ENCODE measurements at regions not wholly inside any gene's neighbourhood (a gene's known extent, or its start where the extent isn't known, plus 50 kb on each side); places are given as distances from the start of the nearest gene placed in this dataset.

DNA sequence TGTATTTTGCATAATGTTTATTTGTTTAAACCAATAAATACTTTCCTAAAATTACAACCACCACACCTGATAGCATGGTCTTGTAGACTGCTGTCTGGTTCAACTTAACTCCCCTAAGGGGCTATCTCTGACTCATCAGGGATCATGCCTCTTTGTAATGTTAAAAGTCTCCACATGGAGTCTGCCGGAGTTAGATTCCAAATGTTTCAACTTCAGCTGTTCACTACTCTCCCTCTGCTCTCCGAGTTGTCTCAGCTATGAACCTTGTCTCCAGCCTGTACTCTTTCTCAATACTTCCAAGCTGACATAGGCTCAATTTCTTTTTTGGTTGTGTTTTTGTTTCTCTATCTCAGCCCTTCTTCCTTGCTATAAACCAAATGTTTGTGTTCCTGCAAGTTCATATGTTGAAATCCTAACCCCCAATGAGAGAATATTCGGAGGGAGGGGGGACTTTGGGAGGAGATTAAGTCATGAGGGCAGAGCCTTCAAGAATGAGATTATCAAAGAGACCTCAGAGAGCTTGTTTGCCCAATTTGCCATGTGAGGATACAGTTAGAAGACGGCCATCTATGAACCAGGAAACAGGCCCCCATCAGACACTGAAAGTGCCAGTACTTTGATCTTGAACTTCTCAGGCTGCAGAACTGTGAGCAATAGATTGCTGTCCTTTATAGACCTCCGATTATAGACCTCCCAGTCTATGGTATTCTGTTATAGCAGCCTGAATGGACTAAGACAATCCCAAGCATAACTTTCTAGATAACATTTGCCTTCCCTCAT lies 858.2 kb downstream of the VRK1 start:
- DNase-seq (ENCODE audit: low read depth): no peak

DNA sequence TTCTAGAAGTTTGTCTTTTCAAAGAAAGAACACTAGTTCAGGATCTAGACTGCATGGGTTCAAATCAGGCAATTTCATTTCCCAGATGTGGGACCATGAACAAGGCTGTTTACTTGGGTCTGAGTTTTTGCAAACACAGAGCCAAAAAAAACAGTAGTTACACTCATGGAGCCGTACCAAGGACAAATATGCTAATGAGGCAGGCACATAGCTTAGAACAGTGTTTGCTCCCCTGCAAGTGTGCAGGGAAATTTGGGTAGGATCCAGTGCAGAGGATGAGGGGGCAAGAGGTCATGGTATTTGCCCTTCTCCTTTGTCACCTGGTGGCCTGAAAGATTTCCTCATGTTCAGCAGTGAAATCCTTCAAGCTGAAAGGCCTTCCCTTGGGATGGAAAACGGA lies 860.4 kb downstream of the VRK1 start:
- DNase-seq (ENCODE audit: low read depth): no peak

DNA sequence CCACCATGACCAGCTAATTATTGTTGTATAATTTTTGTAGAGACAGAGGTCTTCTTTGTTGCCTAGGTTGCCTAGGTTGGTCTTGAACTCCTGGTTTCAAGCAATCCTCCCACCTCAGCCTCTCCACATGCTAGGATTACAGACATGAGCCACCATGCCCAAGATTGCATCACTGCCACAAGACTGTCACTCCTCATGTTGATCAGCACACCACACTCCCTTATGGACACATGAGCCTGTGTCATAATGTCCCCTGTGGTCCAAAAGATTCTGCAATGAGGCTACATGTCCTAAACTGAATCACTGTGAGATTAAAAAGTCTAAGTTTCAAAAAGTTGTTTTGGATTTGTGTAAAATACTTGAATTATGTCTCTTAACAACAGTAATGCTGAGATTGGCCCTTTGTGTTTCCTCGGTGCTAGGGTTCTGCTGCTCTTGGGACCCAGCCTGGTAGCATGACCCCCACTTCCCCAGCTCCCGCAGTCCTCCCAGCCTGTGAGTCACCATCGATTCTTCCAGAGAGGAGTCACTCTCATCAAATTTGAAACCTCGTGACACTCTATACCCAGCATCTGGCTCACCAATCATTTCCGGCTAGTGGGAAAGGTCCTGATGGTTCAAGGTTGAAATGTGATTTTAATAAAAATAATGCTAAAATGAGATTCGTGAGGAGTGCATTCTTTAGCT lies 890.9 kb downstream of the VRK1 start:
- no peak for DNase-seq (ENCODE audit: low read depth)

DNA sequence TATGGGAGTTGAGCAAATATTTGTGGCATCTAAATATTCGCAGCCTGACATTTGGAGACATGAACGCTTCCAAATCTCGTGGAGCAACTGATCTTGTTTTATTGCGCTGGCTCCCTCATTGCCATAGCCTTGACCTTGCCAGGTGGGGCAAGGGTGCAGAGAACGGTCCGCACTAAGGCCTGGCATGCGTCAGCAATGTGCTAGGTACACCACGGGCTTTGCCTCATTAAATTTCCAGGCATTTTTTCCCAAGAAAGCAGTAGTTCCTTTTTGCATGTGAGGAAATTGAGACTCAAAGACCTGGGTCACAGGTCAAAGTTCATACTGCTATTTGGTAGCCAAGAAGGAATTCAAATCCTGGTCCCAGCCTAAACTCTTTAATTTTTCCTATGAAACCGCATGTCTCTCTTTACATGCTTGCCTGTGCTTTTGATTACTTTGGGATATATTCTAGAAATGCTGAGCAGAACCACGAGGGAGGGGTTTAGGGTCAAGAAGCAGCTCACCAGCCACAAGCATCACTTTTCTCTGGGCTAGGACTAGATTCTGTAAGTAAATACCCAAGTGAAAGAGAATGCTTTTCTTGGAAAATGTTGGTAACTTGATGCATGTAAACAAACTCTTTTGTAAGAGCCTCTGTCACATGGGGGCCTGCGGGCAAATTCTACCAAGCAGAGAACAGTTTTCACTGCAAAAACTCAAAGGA lies 891.6 kb downstream of the VRK1 start:
- no peak for DNase-seq (ENCODE audit: low read depth)

DNA sequence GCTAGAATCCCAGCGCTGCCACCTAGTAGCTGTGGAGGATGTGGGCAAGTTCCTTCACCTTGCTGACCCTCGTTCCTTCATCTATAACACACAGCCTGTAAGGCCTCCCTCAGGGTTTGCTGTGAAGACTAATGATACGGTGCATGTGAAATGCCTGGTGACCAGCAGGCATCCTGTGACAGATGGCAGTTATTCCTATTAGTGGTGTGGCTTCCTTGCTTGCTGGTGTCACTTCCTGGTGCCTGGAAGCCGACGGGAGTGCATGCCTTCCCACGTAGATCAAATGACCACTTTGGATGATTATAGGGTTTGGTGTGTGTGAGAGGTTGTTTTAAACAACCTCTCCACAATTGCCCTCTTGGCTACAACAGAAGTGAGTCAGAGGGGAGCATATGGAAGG lies 894.9 kb downstream of the VRK1 start:
- no peak for DNase-seq (ENCODE audit: low read depth)

DNA sequence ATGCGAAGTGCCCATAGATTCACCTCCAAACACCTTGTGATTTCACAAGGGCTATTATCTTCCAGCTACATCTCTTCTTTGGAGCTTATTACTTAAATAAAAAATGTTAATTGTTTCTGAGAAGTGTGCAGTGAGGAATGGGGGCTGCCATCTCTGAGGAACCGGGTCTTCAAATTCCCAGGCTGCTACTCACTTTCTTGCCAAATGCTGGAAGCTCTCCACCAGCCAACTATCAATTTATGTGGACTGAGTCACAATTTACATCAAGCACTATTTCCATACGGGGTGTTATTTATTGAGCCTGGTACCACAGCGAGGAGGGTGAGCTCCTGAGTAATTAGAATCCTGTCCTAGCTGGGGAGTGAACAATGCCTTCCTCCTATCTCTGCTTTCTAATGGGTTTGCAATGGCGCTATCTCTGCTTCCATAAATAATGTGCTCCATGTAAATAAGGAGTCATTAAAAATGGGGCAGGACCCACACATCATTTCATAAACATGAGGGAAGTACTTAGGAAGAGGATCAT lies 898.3 kb downstream of the VRK1 start:
- DNase-seq (ENCODE audit: low read depth): no peak

DNA sequence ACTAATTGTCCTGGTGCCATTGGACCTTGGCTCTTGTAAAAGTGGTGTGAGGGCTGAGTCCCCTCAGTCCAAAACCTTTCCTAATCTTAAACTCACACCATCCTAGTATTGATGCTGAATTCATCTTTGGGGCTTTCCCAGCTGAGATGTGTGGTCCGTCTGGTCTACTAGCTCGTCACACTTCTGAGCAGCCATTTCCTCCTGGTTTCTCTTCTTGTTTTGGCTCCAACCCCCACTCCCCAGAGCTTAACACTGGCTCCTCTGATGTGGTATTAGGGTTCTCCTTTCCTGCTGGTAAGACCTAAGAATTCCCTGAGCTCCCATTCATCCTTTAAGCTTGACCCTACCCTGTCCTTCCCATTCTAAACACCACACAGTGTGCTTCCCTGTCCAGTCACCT lies 900.6 kb downstream of the VRK1 start:
- no peak for DNase-seq (ENCODE audit: low read depth)

DNA sequence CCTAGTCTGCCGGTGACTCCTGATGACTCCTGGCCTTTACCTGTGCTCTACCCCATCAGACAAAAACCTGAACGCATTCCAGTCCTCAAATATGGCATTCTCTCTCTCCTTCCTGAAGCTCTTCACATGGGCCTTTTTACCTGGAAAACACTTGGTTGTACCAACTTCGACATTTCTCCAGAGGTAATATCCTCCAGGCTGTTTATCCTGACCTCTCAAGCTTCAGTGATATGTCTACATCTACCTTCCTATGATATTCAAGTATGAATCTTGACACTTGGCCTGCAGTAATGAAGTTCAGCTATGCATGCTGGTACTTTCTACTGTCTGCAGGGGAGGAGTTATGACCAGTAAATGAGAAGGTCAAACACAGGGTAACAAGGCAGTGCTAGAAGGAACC lies 901.8 kb downstream of the VRK1 start:
- no peak for DNase-seq (ENCODE audit: low read depth)

DNA sequence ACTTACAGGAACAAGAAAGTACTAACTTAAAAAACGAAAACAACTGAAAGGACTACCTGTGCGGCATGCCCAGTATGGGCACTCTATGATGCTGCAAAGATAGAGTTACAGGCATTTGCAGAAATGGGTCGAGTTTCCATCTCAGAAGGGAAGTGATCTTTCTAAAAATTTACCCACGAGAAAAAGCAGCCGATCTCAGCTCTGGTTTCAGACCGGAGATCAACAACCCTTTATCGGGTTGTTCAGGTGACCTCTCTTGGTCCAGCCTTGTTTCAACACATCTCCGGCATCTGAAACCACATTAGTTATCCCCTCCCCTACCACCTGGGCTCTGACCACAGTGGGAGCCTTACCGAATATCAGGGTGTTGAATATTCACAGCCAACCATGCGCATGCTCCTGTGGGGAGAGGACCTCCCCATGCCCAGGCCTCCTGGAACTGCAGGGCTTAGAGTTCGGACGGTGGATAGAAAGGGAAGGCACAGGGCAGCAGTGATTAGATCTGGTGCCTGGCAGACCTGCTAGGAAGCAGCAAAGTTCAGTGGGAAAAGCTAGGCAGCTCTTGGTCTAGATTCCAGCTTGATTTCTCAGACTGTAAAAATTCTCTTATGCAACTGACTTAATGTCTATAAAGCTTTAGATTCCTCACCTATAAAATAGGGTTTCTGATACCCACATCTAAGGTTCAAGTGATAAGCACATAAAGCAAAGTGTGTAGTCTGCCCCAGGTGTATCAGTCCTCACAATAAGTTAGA lies 906.0 kb downstream of the VRK1 start:
- no peak for DNase-seq (ENCODE audit: low read depth)

DNA sequence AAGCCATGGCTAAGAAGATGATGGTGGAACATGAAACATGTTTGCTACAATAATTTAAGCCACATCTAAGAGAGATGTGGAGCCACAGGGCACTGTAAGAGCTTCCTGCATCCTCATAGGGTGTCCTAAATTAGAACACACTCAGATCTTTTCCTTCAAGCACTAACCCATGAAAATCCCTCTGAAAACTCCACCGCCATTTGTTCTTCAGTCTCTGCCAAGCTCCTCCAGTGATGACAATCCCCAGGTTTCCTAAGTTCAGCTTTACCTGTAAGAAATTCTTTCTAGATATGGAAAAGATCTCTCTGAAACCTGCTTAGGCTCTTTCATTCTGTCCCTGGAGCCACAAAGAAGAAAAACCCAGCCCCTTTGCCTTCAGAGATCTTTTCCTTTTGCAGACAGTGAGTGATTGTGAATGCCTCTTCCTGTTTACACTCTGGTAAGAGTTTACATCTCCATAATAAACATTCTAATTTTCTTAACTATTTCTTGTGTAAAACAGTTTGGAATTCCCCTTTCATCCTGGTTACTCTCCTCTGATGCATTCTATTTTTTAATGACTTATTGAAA lies 907.2 kb downstream of the VRK1 start:
- no peak for DNase-seq (ENCODE audit: low read depth)

DNA sequence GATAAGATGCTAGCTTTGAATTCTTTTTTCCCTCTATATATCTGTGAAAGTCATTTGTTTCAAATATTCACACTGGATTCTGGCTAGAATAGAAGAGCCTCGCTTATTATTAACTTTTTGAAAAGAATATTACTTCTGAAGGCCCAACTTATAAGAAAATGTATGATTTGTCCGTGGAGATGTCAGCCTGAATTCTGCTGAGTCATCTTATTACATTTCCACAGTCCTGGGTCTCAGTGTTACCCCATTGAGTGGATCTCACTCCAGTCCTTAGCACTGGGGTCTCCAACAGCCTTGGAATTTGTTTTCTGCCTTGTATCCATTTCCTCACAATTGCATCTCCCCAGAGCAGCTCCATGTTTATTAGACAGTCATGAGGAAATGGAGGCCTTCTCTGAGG lies 907.9 kb downstream of the VRK1 start:
- DNase-seq (ENCODE audit: low read depth): no peak

DNA sequence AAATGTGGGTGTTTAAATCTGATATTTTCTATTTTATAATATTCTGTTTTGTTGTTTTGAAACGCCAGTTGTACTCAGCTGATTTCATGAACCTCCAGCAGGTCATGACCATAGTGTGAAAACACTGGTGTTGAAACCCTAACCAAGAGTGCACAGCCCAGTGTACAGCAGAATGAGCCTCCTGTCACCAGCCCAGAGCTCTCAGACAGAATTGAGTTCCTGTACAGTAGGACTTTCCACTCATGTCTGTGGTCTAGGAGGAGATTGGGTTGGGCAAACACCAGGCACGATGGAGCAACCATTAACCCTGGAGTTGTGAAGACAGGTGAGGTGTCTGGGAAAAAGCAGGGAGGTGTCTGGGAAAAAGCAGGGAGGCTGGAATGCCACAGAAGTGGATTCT lies 908.8 kb downstream of the VRK1 start:
- no peak for DNase-seq (ENCODE audit: low read depth)

DNA sequence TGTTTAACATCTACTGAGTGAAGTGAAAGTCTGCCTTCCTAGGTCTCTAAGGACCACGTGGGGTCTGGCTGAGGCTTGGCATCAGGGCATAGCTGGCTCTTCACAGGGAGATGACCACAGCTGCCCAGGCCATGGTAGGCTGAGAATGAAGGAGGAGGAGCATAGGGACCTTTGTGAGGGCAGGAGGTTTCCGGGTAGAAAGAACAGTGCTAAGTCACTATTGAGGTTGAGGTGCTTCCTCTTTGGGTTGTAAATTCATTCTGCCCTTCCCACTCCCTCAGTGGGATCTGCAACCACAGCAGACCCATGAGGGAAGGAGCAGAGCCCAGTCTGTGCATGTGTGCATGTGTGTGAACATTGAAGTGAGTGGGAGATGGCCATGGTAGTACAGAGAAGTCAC lies 909.6 kb downstream of the VRK1 start:
- DNase-seq (ENCODE audit: low read depth): no peak

DNA sequence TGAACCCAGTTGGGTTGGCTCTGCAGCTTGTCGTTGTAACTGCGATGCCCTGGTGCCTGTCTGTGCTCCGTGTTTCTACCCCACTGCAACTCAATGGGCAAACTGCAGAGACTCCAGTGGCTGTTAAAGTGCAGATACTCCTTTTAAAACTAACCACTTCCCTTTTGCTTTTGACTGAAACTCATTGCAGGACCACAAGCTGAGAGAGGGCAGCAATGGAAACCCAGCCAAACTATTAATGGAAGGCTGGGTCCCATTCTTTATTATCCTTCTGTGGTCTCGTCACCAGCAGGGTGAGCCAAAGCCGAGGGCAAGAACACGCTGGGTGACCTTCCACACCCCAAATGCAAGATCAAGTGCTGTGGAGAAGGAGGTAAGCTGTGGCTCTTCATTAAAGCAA lies 910.4 kb downstream of the VRK1 start:
- no peak for DNase-seq (ENCODE audit: low read depth)

DNA sequence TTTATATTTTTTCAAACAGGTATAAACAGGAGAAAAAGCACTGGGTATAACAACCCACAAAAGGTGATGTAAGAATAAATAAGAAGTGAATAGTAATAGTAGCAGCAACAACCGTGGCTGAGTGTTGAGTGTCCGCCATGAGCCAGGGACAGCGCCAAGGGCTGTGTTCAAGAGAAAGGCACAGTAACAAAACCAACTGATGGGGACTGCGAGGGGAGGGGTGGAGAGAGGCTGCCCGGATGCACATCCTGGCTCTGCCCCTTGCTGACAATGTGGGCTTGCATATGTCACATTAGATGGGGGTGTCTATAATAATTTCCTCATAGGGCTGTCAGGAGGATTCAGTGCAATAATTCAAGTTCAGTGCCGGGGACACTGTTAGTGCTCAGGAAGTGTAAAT lies 912.4 kb downstream of the VRK1 start:
- no peak for DNase-seq (ENCODE audit: low read depth)

DNA sequence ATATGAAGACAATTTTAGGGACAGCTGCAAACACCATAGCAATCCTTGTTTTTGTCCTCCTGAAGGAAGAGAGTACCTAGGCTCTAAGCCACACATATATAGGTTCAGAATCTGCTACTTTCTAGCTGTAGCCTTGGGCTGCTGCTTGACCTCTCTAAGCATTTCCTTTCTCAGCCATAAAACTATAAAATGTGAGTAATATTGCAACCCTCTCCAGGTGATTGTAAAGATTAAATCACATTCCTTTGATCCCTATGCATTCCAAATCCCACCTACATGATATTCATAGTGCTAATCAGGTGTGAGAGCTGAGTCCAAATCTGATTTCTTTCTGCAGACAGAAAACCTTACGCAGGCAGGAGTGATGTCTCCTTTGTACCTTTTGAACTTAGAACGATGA lies 913.5 kb downstream of the VRK1 start:
- no peak for DNase-seq (ENCODE audit: low read depth)

DNA sequence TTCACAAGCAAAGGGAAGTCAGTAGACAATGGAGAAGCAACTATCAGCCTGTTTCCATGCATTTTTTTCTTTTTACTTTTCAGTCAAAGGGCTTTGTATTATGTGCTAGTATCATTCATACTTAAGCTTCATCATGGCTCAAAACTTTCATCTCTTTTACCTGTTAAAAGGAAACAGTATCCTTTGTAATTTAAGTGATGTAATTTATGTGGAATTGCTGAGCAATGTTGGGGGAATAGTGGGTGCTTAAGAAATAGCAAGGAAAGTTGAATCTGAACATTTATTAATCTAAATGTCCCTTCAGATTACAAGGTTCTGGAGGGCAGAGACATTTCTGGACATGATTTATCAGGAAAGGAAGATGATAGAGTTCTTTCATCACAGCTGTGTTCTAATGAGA lies 915.3 kb downstream of the VRK1 start:
- DNase-seq (ENCODE audit: low read depth): no peak

DNA sequence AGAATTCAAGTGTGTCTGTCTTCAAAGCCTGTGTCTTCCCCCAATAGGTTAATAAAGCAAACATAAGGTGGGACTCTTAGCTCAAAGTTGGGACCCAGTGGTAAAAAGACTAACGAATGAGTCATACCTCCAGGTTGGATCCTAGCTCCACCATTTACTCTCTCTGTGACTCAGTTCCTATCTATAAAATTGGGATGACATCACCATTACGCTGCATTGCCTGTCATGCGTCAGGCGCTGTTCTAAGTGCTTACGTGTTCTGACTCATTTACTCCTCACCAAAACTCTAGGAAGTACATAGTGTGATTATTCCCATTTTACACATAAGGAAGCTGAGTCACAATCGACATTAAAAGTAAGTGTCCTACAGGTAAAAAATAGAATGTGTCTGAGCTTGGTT lies 915.8 kb downstream of the VRK1 start:
- no peak for DNase-seq (ENCODE audit: low read depth)

DNA sequence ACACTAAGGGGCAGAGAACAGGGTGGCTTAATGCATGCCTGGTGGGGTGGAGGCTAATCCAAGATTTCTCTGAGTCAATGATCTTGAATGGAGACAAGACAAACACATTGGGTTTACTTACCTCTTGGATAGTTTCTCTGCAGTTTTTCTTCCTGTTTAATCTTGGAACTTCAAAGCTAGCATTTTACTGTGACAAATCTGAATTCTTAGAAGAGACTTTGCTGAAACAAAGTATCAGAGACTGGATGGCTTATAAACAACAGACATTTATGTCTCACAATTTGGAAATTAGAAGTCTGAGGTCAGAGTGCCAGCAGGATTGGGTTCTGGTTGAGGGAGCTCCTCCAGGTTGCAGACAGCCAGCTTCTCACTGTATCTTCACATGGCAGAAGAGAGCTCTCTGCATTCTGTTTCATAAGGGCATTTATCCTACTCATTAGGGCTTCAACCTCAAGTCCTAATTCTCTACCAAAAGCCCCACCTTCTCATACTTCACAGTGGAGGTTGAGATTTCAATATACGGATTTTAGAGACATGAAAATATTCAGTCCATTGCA lies 921.8 kb downstream of the VRK1 start:
- DNase-seq (ENCODE audit: low read depth): no peak

DNA sequence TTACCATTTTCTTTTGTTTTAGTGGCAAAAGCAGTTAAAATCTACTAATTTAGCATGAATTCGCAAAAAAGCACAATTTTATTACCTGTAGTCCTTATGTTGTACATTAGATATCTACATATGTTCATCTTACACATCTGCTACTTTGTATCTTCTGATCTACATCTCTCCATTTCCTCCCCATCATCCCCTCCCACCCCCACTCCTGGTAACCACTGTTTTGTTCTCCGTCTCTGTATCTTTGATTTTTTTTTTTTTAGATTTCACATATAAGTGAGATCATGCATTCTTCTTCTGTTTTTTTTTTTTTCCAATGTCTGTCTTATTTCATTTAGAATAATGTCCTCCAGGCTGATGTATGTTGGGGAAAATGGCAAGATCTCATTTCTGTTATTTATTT lies 922.7 kb downstream of the VRK1 start:
- DNase-seq (ENCODE audit: low read depth): no peak

DNA sequence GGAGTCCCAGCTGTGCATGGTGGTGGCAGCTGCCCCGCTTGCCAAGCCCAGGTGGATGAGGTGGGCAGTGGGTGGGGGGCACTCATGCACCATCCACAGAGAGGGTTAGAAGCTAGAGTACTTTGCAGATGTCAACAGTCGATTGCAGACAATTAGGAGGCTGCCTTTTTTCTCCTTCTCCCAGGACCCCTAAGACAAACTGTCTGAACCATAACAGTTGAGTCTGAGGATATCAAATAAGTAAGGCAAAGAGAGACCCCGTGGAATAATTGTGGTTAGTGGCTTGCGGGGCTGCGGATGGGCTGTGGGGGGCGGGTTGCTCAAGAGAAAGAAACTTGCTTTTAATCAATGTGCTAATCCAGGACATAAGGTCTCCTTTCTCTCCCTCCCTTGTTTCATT lies 926.2 kb downstream of the VRK1 start:
- no peak for DNase-seq (ENCODE audit: low read depth)

DNA sequence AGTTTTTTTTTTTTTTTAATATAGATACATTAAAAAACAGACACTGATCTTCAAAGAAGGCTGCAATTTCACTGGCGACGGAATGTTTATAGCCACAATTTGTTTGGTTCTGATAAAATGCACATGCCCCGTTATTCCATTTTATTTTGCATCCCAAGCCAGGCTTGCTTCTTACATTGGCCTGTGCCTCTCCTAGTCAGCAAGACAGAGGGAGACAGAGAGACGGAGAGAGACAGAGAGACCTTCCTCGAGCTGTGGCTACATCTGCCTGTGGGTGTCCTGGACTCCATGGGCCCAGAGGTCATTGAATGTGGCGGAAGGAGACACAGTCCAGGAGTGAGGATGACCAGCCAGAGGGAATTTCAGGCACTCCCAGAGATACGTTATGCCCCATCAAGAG lies 926.6 kb downstream of the VRK1 start:
- no peak for DNase-seq (ENCODE audit: low read depth)

All from GM04503 (cell line).